WTC11 (cell line): ENCODE measurements at regions not wholly inside any gene's neighbourhood (a gene's known extent, or its start where the extent isn't known, plus 50 kb on each side); places are given as distances from the start of the nearest gene placed in this dataset.
A peak's percentile ranks its signal among the peaks of the same experiment; 100 is the strongest.

Source experiments
- ATAC-seq: fragments of 200-7000 bp; cut with Tn5 transposase; 2 replicates; pipeline ENCODE4 v1.10.0; 2021; ENCODE audit warnings: mild to moderate bottlenecking, moderate library complexity
- CTCF ChIA-PET: fragments of 300-600 bp; sonication (Branson Sonifier 250); formaldehyde crosslinking; loops from one replicate; lab custom pipeline; 2021; ENCODE audit warnings: antibody characterized with exemption; lab: Charles Lee
- POLR2A ChIA-PET: fragments of 350-600 bp; sonication (Branson Sonifier 250); formaldehyde crosslinking; loops from one replicate; lab custom pipeline; 2021; ENCODE audit warnings: antibody characterized with exemption; lab: Charles Lee
- DNase-seq: peaks from one replicate; pipeline ENCODE4 v3.0.0; 2021; ENCODE audit warnings: low spot score
- H3K27ac Mint-ChIP-seq: 2 replicates; pipeline ENCODE4 v1.8.0; 2021; ENCODE audit warnings: mixed read lengths
- H3K27me3 Mint-ChIP-seq: 2 replicates; pipeline ENCODE4 v1.8.0; 2021; ENCODE audit warnings: low read depth, mild to moderate bottlenecking, moderate library complexity, mixed read lengths
- H3K36me3 Mint-ChIP-seq: 2 replicates; pipeline ENCODE4 v1.8.0; 2021; ENCODE audit warnings: mixed read lengths
- H3K4me1 Mint-ChIP-seq: 2 replicates; pipeline ENCODE4 v1.8.0; 2022; ENCODE audit warnings: mixed read lengths
- H3K4me3 Mint-ChIP-seq: 2 replicates; pipeline ENCODE4 v1.8.0; 2021; ENCODE audit warnings: mild to moderate bottlenecking, moderate library complexity, mixed read lengths
- H3K9me3 Mint-ChIP-seq: 2 replicates; pipeline ENCODE4 v1.8.0; 2021; ENCODE audit warnings: mixed read lengths
- CBFB ChIP-seq: sonication (generic); formaldehyde crosslinking; IDR thresholded peaks from 2 replicates; pipeline ENCODE4 v1.8.1; 2022; ENCODE audit warnings: mild to moderate bottlenecking, low read depth, missing genetic modification reagents
- CREB1 ChIP-seq: sonication (generic); formaldehyde crosslinking; IDR thresholded peaks from 2 replicates; pipeline ENCODE4 v1.8.0; 2023; ENCODE audit warnings: mild to moderate bottlenecking, missing genetic modification reagents
- CTCF ChIP-seq: fragments of 200-600 bp; IDR thresholded peaks from 2 replicates; pipeline ENCODE4 v1.8.0; 2022; ENCODE audit warnings: antibody characterized with exemption
- HMGXB4 ChIP-seq: sonication (generic); formaldehyde crosslinking; IDR thresholded peaks from 2 replicates; pipeline ENCODE4 v1.8.1; 2023; ENCODE audit warnings: mild to moderate bottlenecking, moderate library complexity, missing genetic modification reagents
- IRF1 ChIP-seq: sonication (generic); formaldehyde crosslinking; IDR thresholded peaks from 2 replicates; pipeline ENCODE4 v1.8.0; 2023; ENCODE audit warnings: missing genetic modification reagents
- JUN ChIP-seq: sonication (generic); formaldehyde crosslinking; IDR thresholded peaks from 2 replicates; pipeline ENCODE4 v1.8.0; 2023; ENCODE audit warnings: mild to moderate bottlenecking, missing genetic modification reagents
- KAT7 ChIP-seq: sonication (generic); formaldehyde crosslinking; IDR thresholded peaks from 2 replicates; pipeline ENCODE4 v1.8.1; 2023; ENCODE audit warnings: missing genetic modification reagents, mild to moderate bottlenecking, borderline replicate concordance
- MAX ChIP-seq: sonication (generic); formaldehyde crosslinking; IDR thresholded peaks from 2 replicates; pipeline ENCODE4 v1.8.0; 2022; ENCODE audit warnings: mild to moderate bottlenecking, missing genetic modification reagents
- OVOL2 ChIP-seq: fragments of 250-450 bp; sonication (Bioruptor Pico); IDR thresholded peaks from 2 replicates; pipeline ENCODE4 v1.9.0; 2021; ENCODE audit warnings: mild to moderate bottlenecking, borderline replicate concordance
- PRDM15 ChIP-seq: sonication (generic); formaldehyde crosslinking; IDR thresholded peaks from 2 replicates; pipeline ENCODE4 v1.8.0; 2022; ENCODE audit warnings: missing genetic modification reagents
- TEAD4 ChIP-seq: sonication (generic); formaldehyde crosslinking; IDR thresholded peaks from 2 replicates; pipeline ENCODE4 v1.8.0; 2022; ENCODE audit warnings: mild to moderate bottlenecking, missing genetic modification reagents
- USF2 ChIP-seq: sonication (generic); formaldehyde crosslinking; IDR thresholded peaks from 2 replicates; pipeline ENCODE4 v1.8.1; 2023; ENCODE audit warnings: mild to moderate bottlenecking, missing genetic modification reagents, moderate library complexity
- ZBTB43 ChIP-seq: sonication (generic); formaldehyde crosslinking; IDR thresholded peaks from 2 replicates; pipeline ENCODE4 v1.8.1; 2023; ENCODE audit warnings: mild to moderate bottlenecking, missing genetic modification reagents
- ZNF121 ChIP-seq: sonication (generic); formaldehyde crosslinking; IDR thresholded peaks from 2 replicates; pipeline ENCODE4 v1.8.0; 2023; ENCODE audit warnings: missing genetic modification reagents

GRCh38 chr1:209231476-209232156, 351.9 kb upstream of the CAMK1G start:
- POLR2A ChIA-PET, result no interaction called here

GRCh38 chr1:209232197-209232596, 351.3 kb upstream of the CAMK1G start:
- Mint-ChIP-seq H3K27ac (no peak overlapping the region), H3K36me3 (peaks cover 7% of the 10 kb centered on the region; the same call in 1 of the 2 replicates)
- CTCF ChIA-PET, result no interaction called here
- TF ChIP-seq OVOL2 (CRISPR knock-in tag) (no peak), CBFB (CRISPR knock-in tag) (no peak), ZBTB43 (CRISPR knock-in tag) (no peak), CTCF (no peak), CREB1 (CRISPR knock-in tag) (no peak), JUN (CRISPR knock-in tag) (no peak), IRF1 (no peak), TEAD4 (no peak), ZNF121 (no peak)

More at GRCh38 chr1:209231476-209232156, 351.9 kb upstream of the CAMK1G start:
- DNase-seq, result peak; percentile 44
- 0 out of 2 replicates have a peak, but pooled peaks have one; percentile 35 for TF ChIP-seq HMGXB4 (CRISPR knock-in tag)
- TF ChIP-seq PRDM15 (CRISPR knock-in tag), result no peak
- no peak for TF ChIP-seq TEAD4
- no peak for TF ChIP-seq MAX (CRISPR knock-in tag)
- no peak for TF ChIP-seq KAT7 (CRISPR knock-in tag)
- no peak for TF ChIP-seq USF2 (CRISPR knock-in tag)
- TF ChIP-seq, all 79 proteins: peak for 1
- peak; percentile 75 for ATAC-seq
- Mint-ChIP-seq H3K36me3 (peaks cover 7% of the 10 kb centered on the region; the same call in 1 of the 2 replicates), H3K4me3 (peak overlapping the region; percentile 42), H3K9me3 (peaks cover 20% of the 10 kb centered on the region), H3K4me1 (peaks cover 26% of the 10 kb centered on the region), H3K27me3 (peaks cover 21% of the 10 kb centered on the region), H3K27ac (no peak overlapping the region)
- CTCF ChIA-PET, result interaction anchor here (1.6 kb wide), 1 partner anchor 17 kb away, joined by 5 read pairs; no protein-coding TSS in a partner anchor

More at GRCh38 chr1:209232197-209232596, 351.3 kb upstream of the CAMK1G start:
- no peak for ATAC-seq
- H3K27me3 Mint-ChIP-seq, result peaks cover 21% of the 10 kb centered on the region
- POLR2A ChIA-PET, result no interaction called here
- H3K4me1 Mint-ChIP-seq, result peaks cover 21% of the 10 kb centered on the region
- peak overlapping the region; percentile 42 for H3K4me3 Mint-ChIP-seq
- DNase-seq, result no peak
- H3K9me3 Mint-ChIP-seq, result peaks cover 20% of the 10 kb centered on the region
